ENCODE measurements at regions not wholly inside any gene's neighbourhood (a gene's known extent, or its start where the extent isn't known, plus 50 kb on each side); places are given as distances from the start of the nearest gene placed in this dataset.
"Not testable (repeated sequence)": the region's sequence is repeated elsewhere in the genome, so short reads cannot be mapped to it uniquely, and the experiment has no call there.

DNA sequence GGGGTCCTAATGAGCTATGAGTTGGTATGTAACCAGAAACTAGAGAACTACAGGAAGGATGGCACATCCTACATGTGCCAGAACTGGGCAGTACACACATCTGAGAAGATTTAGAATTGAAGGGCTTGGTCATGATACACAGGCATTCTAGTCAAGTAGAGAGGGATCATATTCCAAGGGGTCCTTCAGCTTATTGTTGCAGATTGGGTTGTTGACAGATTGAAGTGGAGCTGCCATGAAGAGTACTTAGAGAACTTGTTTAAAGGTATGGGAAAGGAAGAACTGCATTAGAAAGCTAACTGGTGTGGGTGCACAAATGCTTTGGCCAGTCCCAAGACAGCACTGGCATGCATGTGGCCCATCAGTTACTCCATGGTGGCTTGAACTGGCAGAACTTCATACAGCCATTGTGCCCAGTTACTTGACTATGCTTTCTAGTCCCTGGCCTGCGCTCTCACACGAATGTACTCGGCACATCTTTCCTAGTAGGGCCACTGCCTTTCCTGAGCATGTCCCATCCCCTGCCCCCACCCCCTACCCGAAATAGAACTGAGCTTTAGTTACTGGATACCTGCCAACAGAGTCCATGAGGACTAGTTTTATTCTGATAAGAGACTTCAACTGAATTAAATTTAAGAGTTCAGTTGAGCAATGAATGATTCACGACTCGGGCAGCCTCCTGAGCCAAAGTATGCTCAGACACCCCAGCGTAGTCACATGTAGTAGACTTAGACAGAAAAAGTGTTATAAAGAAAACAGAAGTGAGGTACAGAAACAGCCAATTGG is 64.0 kb downstream of the CCNG2 start:
- no peak for DNase-seq

DNA sequence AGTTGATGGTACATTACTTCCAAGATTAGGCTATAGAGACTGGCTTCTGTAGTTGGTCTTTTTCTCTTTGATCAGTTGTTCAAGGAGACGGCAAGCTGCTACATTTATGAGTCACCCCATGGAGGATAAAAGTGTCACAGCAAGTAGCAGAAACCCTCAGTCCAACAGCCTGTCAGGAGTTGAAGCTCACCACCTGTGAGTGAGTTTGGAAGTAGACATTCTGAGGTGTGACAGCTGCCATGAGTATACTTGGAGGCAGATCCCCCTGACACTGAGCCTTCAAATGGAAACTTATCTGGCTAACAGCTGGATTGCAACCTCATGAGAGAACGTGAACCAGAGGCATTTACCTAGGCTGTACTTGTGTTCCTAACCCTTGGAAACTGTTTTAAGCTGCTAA is 68.0 kb downstream of the CCNG2 start:
- DNase-seq = no peak

DNA sequence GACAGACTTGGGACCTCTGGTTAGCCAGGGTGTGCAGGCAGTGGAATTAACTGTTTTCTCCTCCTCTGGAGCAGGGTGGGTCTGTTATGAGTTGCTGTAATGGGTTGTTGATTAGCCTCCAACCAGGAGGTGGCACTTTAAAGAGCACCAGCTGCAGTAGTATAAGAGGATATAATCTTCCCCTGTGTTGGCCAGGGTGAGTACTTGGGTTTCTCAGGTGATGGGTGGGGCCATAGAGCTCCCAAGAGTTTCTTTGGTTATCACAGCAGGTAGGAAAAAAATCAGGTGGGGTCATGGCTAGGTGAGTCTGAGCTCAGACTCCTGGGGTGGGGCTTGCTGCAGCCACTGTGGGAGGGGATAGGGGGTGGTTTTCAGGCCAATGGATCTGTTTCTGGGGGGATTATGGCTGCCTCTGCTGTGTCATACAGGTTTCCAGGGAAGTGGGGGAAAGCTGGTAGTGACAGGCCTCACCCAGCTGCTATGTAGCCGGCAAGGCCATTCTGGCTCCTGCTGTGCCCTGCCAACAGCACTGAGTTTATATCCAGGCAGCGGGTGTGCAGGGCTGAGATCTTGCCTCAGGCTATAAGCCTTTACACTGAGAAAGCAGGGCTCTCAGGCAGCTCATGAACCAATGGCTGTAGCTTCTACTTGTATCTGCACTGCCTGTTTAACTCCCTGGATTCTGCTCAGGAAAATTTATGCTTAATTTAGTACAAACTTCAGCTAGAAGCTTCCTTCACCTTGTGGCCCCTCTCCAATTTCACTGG is 70.1 kb downstream of the CCNG2 start:
- no peak for DNase-seq

DNA sequence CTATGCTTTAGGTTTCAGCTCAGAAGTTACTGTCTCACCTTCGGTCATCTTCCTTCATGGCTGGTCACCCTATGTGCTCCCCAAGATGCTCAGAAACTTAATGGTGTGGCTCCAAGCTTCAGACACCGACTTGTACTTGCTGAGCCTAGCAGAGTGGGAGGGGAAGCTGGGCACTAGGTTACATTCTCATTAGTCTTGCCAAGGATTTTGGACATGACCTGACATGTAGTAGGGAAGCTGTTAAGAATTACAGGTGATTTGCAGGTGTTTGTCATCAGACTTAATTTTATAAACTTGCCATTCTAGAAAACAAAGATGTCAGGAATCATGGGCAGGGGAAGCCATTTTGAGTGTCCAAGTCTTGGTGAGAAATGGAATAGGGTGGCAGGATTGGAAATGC is 72.4 kb downstream of the CCNG2 start:
- no peak for DNase-seq

DNA sequence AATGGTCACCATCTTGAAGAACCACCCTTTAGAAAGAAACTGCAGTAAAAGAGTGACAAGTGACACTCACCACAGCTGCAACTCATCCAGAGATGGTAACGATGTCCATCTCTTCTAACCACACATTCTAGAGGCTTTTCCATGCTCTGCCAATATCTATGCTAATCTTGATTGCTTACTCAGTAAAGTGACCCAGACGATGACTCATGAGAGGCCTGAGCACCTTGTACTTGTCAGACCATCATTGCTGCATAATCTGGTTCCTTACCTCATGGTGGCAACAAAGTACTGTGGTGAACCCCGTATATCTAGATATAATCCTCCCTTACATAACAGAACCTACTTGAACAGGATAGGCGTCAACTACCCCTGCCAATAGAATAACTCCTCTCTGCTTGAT is 75.6 kb downstream of the CCNG2 start:
- DNase-seq = no peak

DNA sequence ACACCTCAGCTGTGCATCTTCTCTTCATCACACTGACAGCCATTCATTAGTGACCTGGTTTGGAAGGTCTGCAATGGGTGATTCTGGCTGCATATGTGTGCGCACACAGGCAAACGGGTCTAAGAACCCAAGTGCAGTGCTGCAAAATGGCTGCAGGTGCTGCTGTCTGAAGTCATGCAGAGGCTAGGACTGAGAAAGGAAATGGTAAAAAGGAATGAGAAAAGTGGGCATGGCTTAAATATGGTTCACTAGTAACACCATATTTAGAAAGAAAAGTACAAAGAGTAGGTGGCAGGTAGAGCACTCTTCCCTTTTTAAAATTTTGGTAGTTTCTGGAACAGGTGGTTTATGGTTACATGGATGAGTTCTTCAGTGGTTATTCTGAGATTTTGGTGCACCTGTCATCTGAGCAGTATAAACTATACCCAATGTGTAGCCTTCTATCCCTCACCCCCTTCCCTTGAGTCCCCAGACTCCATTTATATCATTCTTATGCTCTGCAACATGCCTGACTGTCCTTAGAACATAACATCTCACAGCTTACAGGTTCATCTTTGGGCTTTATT is 78.4 kb downstream of the CCNG2 start:
- DNase-seq = no peak

DNA sequence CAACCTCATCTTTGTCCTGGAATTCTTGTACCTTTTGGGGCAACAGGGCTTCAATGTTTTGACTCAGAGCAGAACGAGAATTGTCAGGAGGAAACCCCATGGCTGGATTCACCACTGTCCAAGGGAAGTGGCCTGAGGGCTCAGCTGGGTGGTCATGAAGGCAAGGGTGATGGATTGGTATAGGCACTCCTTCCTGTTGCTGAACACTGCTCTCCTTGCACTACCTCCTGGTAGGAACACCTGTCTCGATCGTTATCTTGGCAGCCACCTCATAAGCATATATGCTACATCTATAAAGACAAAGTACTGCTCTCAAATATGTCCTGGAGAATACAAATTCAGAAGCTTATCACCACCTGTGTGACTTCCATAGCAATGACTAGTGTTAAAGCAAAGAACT is 79.8 kb downstream of the CCNG2 start:
- DNase-seq = no peak

DNA sequence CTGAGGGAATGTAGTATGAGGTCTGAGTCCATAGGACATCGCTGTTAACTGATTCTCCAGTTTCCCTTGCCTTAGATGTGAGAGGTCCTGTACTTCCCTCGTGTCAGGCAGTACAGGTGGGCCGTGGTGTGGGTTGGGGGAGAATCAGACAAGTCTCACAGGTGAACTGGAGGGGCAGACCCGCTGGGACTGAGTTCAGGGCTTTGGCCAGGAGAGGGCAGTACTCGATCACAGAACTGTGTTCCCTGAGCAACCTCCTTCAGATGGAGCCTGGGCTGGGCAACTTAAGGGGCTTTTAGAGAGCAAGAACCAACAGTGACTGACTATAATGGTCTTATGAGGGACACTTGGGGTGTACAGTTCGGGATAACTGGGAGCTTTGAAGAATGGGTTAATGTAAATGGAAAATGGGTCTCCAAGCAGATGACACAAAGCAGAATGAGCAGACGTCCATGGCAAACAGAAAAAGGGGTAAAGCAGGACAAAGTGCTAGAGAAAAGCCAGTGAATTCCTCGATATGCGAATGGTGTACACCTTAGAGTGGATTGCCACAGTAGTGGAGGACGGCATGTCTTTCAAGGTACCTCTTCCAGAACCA is 83.6 kb downstream of the CCNG2 start:
- peak; percentile 43 for DNase-seq

DNA sequence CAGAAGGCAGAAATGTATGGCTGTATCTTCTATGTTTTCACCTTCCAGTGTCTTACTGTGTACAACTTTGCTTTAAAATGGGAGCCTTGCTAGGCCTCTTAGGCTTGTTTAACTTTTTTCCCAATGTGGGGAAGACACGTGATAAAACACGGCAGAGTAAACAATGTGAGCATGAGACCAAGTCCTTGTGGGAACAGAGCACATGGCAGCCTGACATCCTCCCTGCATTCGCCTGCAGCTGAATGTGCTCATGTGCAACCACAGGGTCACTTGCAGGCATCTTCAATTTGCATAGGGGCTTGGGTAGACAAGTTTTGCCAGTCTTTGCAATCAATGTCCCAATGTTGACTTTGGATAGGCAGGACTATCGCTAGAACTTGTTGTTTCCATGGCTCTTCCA is 91.8 kb downstream of the CCNG2 start:
- no peak for DNase-seq

DNA sequence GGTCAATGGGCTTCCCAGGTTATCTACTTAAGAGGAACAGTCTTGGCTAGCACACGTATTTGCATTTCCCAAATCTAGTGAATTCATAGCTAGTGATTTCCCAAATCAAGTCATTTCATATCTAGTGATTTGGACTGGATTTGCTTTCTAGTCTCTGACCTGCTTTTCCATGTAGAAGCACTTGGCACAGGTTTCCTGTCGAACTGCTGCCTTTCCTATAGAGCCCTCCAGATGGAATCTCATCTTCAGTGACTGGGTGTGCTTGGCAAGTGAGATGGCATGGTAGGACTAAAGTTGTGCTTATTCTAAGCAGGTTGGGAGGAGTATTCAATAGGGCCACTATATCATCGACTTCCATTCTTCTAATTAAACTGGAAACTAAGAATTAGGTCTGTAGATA is 94.7 kb downstream of the CCNG2 start:
- no peak for DNase-seq

DNA sequence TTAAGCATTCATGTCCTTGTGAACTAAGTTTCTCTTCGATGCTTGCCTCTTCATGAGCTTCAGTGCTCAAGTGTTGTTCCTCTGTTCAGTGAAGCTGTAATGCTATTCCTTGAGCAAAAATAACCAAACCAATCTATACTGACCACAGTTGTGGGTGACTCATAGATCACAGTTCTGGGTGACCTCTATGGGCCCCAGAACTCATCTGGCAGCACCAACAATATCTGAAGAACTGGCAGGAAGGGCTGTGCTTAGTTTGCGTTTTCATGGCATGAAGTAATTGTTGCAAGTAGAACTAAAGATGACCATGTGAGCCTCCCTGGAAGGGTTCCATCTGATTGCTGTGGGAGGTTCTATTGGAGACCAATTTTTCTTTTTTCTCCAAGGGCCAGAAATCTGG is 106.2 kb downstream of the CCNG2 start:
- DNase-seq = no peak

DNA sequence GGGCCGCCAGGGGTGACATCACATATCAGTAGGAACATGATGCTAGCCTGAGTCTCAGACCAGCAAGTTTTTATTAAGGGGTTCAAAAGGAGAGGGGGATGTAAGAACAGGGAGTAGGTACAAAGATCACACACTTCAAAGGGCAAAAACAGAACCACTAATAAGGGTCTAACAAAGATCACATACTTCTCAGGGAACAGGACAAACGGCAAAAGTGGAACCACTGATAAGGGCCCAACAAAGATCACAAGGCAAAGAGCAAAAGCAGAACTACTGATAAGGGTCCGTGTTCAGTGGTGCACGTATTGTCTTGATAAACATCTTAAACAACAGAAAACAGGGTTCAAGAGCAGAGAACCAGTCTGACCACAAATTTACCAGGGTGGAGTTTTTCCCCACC is 107.0 kb downstream of the CCNG2 start:
- not testable (repeated sequence) for DNase-seq

DNA sequence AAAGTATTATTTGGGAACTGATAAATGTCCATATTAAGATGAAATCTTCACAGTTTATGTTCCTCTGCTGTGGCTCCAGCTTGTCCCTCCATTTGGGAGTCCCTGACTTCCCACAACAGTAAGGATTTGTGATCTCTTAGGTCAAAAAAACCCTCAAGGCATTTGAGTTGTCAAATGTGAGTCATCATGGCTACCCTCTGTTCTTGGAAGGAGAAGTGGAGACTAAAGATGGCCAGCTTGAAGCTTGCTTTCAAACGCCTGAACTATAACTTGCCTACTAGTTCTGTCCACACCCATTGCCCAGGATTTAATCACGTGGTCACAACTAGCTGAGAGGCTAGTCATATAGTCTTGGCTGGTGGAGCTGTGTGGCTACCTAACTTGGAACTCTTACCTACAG is 107.8 kb downstream of the CCNG2 start:
- DNase-seq = no peak

DNA sequence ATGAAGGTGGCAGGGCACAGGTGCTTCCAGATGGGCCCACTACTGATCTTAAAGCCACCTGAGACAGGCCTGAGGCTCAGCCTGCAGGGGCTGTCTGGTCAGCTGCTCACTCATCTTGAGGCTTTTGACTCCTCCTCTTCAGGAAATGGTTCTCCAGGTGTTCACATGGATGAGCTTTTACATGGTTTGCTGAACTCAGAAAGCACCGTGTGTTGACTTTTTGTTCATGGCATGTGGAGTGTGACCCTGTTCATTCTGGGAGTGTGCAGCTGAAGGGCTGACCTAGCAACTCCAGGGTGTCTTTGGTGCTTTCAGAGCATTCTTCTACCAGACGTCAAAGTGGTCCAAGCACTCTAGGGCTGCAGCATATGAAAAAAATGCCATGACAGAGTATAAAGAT is 111.1 kb downstream of the CCNG2 start:
- DNase-seq = no peak

DNA sequence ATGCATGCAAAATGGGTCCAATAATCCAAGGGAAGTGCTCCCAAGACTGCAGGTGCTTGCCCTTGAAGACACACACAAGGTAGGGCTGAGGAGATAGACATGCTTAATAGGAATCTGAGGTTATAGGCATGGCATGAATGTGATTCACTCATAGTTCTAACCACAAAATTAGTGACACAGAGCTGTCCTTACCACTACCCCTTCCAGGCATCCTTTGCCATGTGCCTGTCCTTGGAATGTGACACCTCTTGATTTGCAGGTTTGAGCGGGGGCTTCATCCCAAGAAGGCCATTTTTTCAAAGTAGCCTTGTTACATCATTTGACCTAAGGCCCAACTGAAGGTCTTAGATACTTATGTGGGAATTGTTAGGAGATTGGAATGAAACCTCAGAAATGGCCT is 112.5 kb downstream of the CCNG2 start:
- no peak for DNase-seq

DNA sequence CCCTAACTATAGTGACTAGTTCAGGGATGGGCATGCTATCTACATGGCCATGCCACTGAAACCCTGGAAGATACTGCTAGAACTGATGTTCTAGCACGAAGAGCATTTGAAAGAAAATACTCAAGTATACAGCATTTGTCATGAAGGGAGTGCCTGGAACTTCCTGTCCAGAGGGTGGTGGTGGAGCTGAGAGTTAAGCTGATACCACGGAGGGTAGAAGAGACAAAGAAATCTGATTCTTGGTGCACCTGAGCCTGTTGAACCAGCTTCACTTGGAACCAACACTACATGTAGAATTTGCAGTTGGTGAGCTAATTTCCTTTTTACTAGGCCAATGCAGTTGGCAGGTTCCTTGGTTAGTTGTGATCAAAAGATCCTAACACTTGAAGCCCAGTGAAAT is 116.4 kb downstream of the CCNG2 start:
- no peak for DNase-seq

DNA sequence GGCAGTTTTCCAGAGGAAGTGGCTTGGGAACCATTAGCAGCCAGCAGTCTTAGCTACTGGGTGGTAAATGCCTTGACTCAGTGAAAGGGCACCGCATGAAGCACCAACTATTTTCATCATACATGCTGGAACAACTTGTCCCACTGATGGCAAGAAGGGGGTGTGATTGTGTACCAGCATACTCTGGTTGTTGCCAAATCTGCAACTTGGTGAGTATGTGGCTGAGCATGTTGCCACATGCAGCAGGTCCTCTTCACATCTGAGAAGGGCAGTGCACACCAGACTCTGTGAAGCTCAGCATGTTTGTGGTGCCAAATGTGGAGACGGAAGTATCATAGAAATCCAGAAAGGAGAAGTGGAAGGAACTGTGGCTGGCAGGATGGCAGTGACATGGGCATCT is 122.1 kb downstream of the CCNG2 start:
- not testable (repeated sequence) for DNase-seq

DNA sequence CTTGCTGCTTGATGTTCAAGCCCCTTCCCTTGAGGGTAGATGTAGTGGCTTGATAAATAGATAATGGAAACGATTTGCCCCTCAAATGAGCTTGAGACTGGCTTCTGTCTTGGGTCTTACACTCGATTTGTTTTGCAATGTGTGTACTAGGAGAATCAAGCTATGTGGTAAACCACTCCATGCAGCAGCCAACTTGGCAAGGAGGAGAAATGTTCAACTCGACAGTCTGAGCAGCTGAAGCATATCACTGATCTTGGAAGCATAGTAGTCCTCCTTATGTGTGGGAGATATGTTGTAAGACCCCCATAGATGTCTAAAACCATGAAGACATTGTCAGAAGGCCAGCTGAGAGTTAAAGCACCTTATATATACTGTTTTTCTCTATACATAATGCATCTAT is 125.3 kb downstream of the CCNG2 start:
- DNase-seq = no peak

DNA sequence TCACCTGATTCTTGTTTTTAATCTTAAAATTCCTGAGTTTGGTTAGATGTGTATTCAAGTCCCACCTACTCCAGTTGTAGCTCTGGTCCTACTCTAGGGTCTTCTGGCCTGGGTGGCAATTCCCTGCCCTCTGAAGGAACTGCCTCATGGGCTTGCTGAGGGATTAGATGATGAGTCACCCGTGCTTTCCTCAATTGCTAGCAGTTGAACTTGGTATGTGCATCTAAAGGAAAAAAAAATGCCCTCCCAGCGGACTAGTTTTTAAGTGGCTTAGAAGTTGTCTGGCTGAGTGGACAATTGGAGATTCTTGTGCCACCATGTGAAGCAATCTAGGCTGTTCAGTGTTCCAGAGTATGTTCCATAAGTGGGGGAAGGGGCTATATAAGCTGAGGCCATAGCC is 127.0 kb downstream of the CCNG2 start:
- DNase-seq = no peak

DNA sequence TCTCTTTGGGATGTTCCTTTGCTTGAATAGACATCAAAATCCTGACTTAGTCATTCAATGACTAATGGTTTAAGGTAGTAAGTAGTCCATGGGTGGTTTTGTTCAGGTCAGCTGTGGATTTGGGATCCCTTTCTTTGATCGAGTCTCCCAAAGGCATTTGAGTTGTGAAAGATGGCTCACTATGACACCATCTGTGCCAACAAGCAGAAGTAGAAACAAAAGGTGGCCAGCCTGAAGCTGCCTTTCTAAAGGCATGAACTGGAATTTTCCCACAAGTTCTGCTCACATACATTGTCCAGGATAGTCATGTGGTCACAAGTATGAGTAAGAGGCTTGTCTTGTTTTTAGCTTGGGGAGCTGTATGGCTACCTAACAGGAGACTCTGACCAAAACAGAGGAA is 129.9 kb downstream of the CCNG2 start:
- no peak for DNase-seq

DNA sequence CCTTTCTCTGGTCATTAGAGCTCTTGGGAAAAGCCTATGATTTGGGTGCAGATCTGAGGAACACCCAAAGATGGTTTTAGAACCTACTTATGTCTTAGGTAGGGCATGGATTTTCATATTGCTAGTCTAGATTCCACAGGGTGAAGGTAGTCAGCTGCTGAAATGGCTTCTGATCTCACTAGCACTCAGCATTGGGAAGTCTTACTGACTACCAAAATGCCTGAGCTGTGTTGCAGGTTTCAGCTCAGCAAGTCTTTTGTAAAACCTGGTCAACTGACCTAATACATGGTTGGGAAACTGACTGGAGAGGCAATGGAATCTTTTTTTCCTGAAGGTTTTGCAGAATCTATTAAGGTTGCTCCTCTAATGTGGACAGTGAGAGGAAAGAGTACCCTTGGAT is 136.4 kb downstream of the CCNG2 start:
- DNase-seq = no peak

DNA sequence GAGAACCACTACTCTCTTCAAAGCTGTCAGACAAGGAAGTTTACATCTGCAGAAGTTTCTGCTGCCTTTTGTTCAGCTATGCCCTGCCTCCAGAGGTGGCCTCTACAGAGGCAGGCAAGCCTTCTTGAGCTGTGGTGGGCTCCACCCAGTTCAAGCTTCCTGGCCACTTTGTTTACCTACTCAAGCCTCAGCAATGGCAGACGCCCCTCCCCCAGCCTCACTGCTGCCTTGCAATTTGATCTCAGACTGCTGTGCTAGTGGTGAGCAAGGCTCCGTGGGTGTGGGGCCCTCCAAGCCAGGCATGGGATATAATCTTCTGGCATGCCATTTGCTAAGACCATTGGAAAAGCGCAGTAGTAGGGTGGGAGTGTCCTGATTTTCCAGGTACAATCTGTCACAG is 144.0 kb downstream of the CCNG2 start:
- DNase-seq = not testable (repeated sequence)

DNA sequence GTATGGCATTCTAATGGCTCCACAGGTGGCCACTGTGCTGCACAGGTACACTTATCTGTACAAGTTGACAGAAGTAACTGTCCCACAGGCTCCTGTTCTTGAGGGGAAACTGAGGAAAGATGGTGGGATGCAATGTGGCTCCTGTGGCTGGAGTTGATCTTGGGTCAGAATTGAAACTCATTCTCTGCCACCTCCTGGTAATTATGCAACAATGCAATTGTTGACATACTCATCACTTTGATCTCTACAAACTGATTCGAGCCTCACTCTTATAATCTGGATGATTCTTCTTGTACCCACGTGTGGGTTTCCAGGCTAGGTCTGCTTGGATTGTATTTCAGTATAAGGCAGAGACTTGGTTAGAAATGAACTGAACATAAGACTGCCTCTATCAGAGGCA is 148.8 kb downstream of the CCNG2 start:
- no peak for DNase-seq

DNA sequence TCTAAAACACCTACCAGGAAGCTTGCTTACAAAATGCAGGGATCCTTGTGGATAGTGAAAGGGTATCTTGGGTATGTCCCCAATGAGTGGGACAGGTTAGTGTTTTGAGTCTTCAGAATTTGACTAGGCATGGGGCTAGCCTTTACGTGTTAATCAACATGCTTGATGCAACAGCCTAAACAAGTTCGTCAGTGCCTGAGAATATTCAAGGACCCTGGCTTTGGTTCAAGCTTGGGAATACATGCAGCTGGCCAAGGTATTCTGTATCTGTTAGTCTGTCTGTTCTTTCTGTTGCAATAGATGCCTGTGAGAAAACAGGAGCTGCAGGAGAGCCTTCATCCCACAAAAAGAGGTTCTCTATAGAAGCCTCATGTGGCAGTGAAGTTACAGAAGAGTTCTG is 149.5 kb downstream of the CCNG2 start:
- DNase-seq = no peak

Measured in CD4-positive, alpha-beta T cell treated with Interleukin-17A for 1 hour (primary cell).